Psoas muscle (tissue), 7 donors: ENCODE measurements at regions not wholly inside any gene's neighbourhood (a gene's known extent, or its start where the extent isn't known, plus 50 kb on each side); places are given as distances from the start of the nearest gene placed in this dataset.

Experiments used
- ATAC-seq, 4 donors: fragments of 200-7000 bp; cut with Tn5 transposase; one replicate each; pipeline ENCODE4 v1.9.1; 2020; ENCODE audit warnings: moderate library complexity in 3 of 4, mild to moderate bottlenecking in 2 of 4
- DNase-seq, 2 donors: peaks; one replicate each; pipeline ENCODE4 v3.0.0-alpha.2; 2020
- H3K27ac ChIP-seq: fragments of 200-600 bp; one replicate; pipeline ENCODE4 v1.8.0; 2022
- H3K27me3 ChIP-seq, 3 donors: fragments of 200-600 bp in 1 of 3; one replicate each; pipeline versions ENCODE4 v1.6.1 to v1.8.0; 2013 to 2022; ENCODE audit warnings: low read length in 2 of 3, mild to moderate bottlenecking in 2 of 3, moderate library complexity in 1 of 3; ENCODE audit not compliant: insufficient read depth in 3 of 3
- H3K36me3 ChIP-seq, 2 donors: fragments of 200-600 bp in 1 of 2; one replicate each; pipeline versions ENCODE4 v1.6.1 to v1.8.0; 2013 to 2022; ENCODE audit warnings: low read depth in 1 of 2, mild to moderate bottlenecking in 1 of 2, moderate library complexity in 1 of 2; ENCODE audit not compliant: insufficient read depth in 1 of 2
- H3K4me1 ChIP-seq: fragments of 200-600 bp; one replicate; pipeline ENCODE4 v1.8.0; 2022
- H3K4me3 ChIP-seq: fragments of 200-600 bp; one replicate; pipeline ENCODE4 v1.8.0; 2022; ENCODE audit warnings: mild to moderate bottlenecking
- H3K9me3 ChIP-seq: fragments of 200-600 bp; one replicate; pipeline ENCODE4 v1.8.0; 2022
- WGBS, 3 donors: extraction: QIAGEN DNeasy Blood & Tissue Kit; methylation state at CpG; one replicate each; pipeline versions ENCODE4 v1.1.6 to v1.1.7; 2013; 5-methylcytosine and 5-hydroxymethylcytosine counted together
- intact Hi-C, 2 donors: fragments of 100-400 bp; cut with DNase I; formaldehyde crosslinking; loops; one replicate each; pipeline versions ENCODE4 v1.11.0 to v1.14.2; 2022
- TF ChIP-seq, protein P1 (sequence below): fragments of 200-600 bp; IDR thresholded peaks from one replicate; pipeline ENCODE4 v1.8.0; 2022; ENCODE audit warnings: antibody characterized with exemption
- donor health status: healthy with polysubstance abuse.
- donor health status: DM: no; HTN: no; CAD: no; lungs with moderate emphysema.
- donor health status: Bipolar disorder and iron deficiency.
- donor health status: healthy.
- donor health status: DM: yes; HTN: yes; CAD: no.
- donor health status: DM: no; HTN: no; CAD: no.
- donor health status: DM: yes; HTN: yes; CAD: no.

DNA sequence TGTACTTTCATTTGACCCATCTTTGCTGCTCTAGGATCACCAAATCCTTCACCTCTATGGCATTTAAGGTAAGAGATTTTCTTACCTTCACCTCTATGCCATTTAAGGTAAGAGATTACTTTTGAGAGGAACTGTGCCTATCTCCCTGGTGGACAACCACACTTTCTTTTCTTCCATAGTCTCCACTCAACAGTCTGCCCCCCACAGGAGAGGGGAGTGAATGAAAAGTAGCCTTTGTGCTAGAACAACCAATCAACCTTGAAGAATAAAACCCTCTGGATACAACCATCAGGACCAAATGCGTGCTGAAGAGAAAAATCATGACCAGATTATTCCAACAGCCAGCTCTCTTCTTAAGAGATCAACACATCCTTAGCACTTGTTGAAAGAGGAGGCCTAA, 258.6 kb upstream of the TMPO start:
- H3K4me1 ChIP-seq = no peaks in the 10 kb centered on the region
- TF ChIP-seq, protein P1, sequence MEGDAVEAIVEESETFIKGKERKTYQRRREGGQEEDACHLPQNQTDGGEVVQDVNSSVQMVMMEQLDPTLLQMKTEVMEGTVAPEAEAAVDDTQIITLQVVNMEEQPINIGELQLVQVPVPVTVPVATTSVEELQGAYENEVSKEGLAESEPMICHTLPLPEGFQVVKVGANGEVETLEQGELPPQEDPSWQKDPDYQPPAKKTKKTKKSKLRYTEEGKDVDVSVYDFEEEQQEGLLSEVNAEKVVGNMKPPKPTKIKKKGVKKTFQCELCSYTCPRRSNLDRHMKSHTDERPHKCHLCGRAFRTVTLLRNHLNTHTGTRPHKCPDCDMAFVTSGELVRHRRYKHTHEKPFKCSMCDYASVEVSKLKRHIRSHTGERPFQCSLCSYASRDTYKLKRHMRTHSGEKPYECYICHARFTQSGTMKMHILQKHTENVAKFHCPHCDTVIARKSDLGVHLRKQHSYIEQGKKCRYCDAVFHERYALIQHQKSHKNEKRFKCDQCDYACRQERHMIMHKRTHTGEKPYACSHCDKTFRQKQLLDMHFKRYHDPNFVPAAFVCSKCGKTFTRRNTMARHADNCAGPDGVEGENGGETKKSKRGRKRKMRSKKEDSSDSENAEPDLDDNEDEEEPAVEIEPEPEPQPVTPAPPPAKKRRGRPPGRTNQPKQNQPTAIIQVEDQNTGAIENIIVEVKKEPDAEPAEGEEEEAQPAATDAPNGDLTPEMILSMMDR = no peak
- WGBS, 3 donors = 91 to 95% (median 93%) methylated on average over 1 of the region's 1 CpG
- ATAC-seq (no peak), DNase-seq (no peak)
- intact Hi-C loops = no loop called here
- H3K36me3 ChIP-seq = no peaks in the 10 kb centered on the region
- H3K9me3 ChIP-seq = no peaks in the 10 kb centered on the region
- H3K4me3 ChIP-seq = no peak overlapping the region
- H3K27me3 ChIP-seq = no peaks in the 10 kb centered on the region
- no peak overlapping the region for H3K27ac ChIP-seq

DNA sequence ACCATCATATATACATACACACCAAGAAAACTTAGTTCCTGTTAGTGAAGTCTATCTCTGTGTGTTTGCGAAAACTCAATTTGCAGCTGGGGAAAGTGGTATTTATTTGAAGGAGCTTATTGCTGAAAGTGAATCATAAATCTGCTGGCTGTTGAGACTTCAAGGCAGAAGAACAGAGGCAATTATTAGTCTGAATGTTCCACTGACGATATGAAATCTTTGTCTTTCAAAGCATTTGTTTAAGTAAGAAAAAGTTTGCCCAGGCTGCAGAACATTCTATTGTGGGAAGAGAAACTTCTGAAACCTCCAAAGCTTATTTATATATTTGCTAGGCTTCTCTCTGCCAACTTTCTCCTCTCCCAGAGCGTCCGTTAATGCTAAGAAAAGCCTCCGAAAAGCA, 255.7 kb upstream of the TMPO start:
- TF ChIP-seq, protein P1 = no peak
- Histone ChIP-seq H3K9me3 (no peaks in the 10 kb centered on the region), H3K27me3 (no peaks in the 10 kb centered on the region), H3K27ac (no peak overlapping the region), H3K36me3 (no peaks in the 10 kb centered on the region), H3K4me3 (no peak overlapping the region), H3K4me1 (no peaks in the 10 kb centered on the region)
- WGBS, 3 donors = 31 to 45% (median 35%) methylated on average over 5 of the region's 5 CpGs
- intact Hi-C loops = no loop called here
- no peak for DNase-seq
- no peak for ATAC-seq

- Histone ChIP-seq H3K36me3 (no peaks in the 10 kb centered on the region), H3K27ac (no peak overlapping the region), H3K27me3 (no peaks in the 10 kb centered on the region), H3K9me3 (no peaks in the 10 kb centered on the region), H3K4me3 (no peak overlapping the region), H3K4me1 (no peaks in the 10 kb centered on the region)
- TF ChIP-seq, protein P1 = no peak
- DNase-seq = no peak
- WGBS, 3 donors = 67 to 76% (median 71%) methylated on average over 5 of the region's 5 CpGs
- no peak for ATAC-seq
- intact Hi-C loops = no loop called here
These were observed 255.1 kb upstream of the TMPO start for GRCh38 chr12:98260276-98260675.

DNA sequence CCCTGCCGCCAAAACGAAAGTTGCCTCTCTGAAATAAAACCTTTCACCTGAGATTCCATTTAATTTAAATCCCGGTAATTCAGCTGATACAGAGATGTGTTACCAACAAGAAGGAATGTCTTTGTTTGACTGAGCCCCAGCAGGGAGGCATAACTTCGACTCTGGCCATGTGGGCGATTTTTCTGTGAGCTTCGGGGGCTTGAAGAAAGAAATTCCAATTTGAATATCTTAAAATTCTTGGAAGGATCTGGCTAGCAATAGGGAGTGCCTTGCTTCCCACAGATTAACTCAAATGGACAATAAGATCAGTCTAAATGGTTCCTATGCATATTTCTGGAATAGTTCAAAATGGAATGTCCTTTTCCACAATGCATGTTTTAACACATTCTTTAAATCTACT, 252.5 kb upstream of the TMPO start:
- 30 to 43% (median 32%) methylated on average over 6 of the region's 6 CpGs for WGBS, 3 donors
- Histone ChIP-seq H3K9me3 (no peaks in the 10 kb centered on the region), H3K27ac (no peak overlapping the region), H3K27me3 (no peaks in the 10 kb centered on the region), H3K36me3 (no peaks in the 10 kb centered on the region), H3K4me1 (no peaks in the 10 kb centered on the region), H3K4me3 (no peak overlapping the region)
- DNase-seq (no peak), ATAC-seq (no peak)
- intact Hi-C loops = no loop called here
- TF ChIP-seq, protein P1 = no peak

DNA sequence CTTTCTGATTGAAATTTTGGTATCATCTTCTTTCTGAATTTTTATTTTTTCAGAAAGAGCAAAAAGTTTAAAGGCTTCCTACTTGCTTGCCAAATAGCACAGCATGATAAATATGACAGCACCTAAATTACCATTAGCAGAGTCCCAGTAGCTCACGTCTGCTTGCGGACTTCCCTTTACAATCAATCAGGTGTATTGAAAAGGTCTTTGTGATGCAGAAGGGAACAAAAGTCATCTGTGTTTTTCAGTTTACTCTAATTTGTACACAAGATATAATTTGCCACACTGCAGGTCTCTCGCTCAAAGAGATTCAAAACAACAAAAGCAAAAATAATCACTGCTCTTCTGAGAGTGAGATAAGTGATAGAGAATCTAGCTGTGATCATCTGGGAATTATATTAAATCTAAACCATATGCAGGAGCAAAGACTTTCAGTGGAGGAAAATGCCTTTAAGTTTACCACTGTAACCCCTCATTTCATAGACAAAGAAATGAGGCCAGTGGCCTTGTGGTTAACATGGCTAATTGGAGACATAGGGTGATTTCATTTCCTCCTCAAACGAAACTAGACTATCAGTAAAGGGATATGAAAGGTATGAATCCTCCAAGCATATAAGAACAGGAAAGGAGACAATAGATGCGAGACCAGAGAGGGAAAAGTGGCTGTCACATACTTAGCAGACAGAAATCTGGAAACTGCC, 240.8 kb upstream of the TMPO start:
- 64 to 68% (median 66%) methylated on average over 5 of the region's 5 CpGs for WGBS, 3 donors

More for the DNA sequence above, 240.8 kb upstream of the TMPO start:
- Histone ChIP-seq H3K27ac (no peak overlapping the region), H3K9me3 (no peaks in the 10 kb centered on the region), H3K4me1 (no peaks in the 10 kb centered on the region), H3K4me3 (no peak overlapping the region), H3K36me3 (no peaks in the 10 kb centered on the region), H3K27me3 (peaks cover 0 to 2% (median 0%) of the 10 kb centered on the region in 3 donors)
- no peak for DNase-seq
- TF ChIP-seq, protein P1 = no peak
- intact Hi-C loops = no loop called here
- ATAC-seq = no peak
